H9 (cell line): ENCODE measurements at regions not wholly inside any gene's neighbourhood (a gene's known extent, or its start where the extent isn't known, plus 50 kb on each side); places are given as distances from the start of the nearest gene placed in this dataset.

ENCODE experiments used
- DNase-seq: peaks from one replicate; pipeline ENCODE4 v3.0.0-alpha.2; 2017
- H2AFZ ChIP-seq: one replicate; pipeline ENCODE4 v1.6.1; 2013; ENCODE audit warnings: mild to moderate bottlenecking, low read length, control low read depth, moderate library complexity
- H2AK5ac ChIP-seq: 2 replicates; pipeline ENCODE4 v1.6.1; 2013; ENCODE audit warnings: low read length, control low read depth, mixed read lengths; ENCODE audit not compliant: insufficient read length
- H2BK120ac ChIP-seq: one replicate; pipeline ENCODE4 v1.6.1; 2013; ENCODE audit warnings: low read depth, mild to moderate bottlenecking, low read length, control low read depth, inconsistent platforms; ENCODE audit not compliant: poor library complexity, severe bottlenecking
- H2BK12ac ChIP-seq: 2 replicates; pipeline ENCODE4 v1.6.1; 2013; ENCODE audit warnings: low read length, control low read depth, mixed read lengths, low read depth; ENCODE audit not compliant: insufficient read length
- H2BK15ac ChIP-seq: 2 replicates; pipeline ENCODE4 v1.6.1; 2013; ENCODE audit warnings: low read depth, low read length, control low read depth
- H2BK20ac ChIP-seq: one replicate; pipeline ENCODE4 v1.6.1; 2013; ENCODE audit warnings: low read depth, mild to moderate bottlenecking, low read length, control low read depth, inconsistent platforms; ENCODE audit not compliant: poor library complexity, severe bottlenecking
- H2BK5ac ChIP-seq: 2 replicates; pipeline ENCODE4 v1.6.1; 2013; ENCODE audit warnings: low read length, control low read depth, mixed read lengths; ENCODE audit not compliant: insufficient read length
- H3K14ac ChIP-seq: 2 replicates; pipeline ENCODE4 v1.6.1; 2013; ENCODE audit warnings: low read length, control low read depth; ENCODE audit not compliant: insufficient read depth
- H3K18ac ChIP-seq: 2 replicates; pipeline ENCODE4 v1.6.1; 2013; ENCODE audit warnings: low read depth, mild to moderate bottlenecking, mixed read lengths, low read length, control low read depth; ENCODE audit not compliant: insufficient read length
- H3K23ac ChIP-seq: 2 replicates; pipeline ENCODE4 v1.6.1; 2013; ENCODE audit warnings: low read length, control low read depth, mixed read lengths, low read depth; ENCODE audit not compliant: insufficient read length
- H3K23me2 ChIP-seq: 2 replicates; pipeline ENCODE4 v1.6.1; 2013; ENCODE audit warnings: low read depth, mild to moderate bottlenecking, mixed read lengths, low read length, control low read depth; ENCODE audit not compliant: insufficient read length, poor library complexity, severe bottlenecking
- H3K27ac ChIP-seq: 2 replicates; pipeline ENCODE4 v1.5.1; 2013; ENCODE audit warnings: low read length, control low read depth, mixed read lengths, low read depth; ENCODE audit not compliant: insufficient read length
- H3K27me3 ChIP-seq: 2 replicates; pipeline ENCODE4 v1.6.1; 2013; ENCODE audit warnings: low read length, control low read depth, inconsistent platforms; ENCODE audit not compliant: insufficient read depth
- H3K4ac ChIP-seq: 2 replicates; pipeline ENCODE4 v1.6.1; 2013; ENCODE audit warnings: low read depth, mild to moderate bottlenecking, control low read depth, inconsistent platforms, low read length, moderate library complexity
- H3K4me1 ChIP-seq: 2 replicates; pipeline ENCODE4 v1.6.1; 2013; ENCODE audit warnings: low read length, control low read depth, inconsistent platforms; ENCODE audit not compliant: insufficient read depth
- H3K4me2 ChIP-seq: 2 replicates; pipeline ENCODE4 v1.6.1; 2013; ENCODE audit warnings: low read length, control low read depth, mixed read lengths; ENCODE audit not compliant: insufficient read length, insufficient read depth
- H3K56ac ChIP-seq: 2 replicates; pipeline ENCODE4 v1.6.1; 2013; ENCODE audit warnings: low read depth, mild to moderate bottlenecking, mixed read lengths, low read length, control low read depth; ENCODE audit not compliant: insufficient read length
- H3K79me1 ChIP-seq: 2 replicates; pipeline ENCODE4 v1.6.1; 2013; ENCODE audit warnings: low read depth, mild to moderate bottlenecking, moderate library complexity, low read length, control low read depth, inconsistent platforms; ENCODE audit not compliant: insufficient read depth, poor library complexity, severe bottlenecking
- H3K79me2 ChIP-seq: 2 replicates; pipeline ENCODE4 v1.6.1; 2013; ENCODE audit warnings: low read length, control low read depth, inconsistent platforms; ENCODE audit not compliant: insufficient read depth
- H3K9ac ChIP-seq: 2 replicates; pipeline ENCODE4 v1.6.1; 2013; ENCODE audit warnings: low read length, control low read depth, mixed read lengths; ENCODE audit not compliant: insufficient read length; ENCODE audit errors: extremely low read depth
- H3K9me3 ChIP-seq: one replicate; pipeline ENCODE4 v1.6.1; 2013; ENCODE audit warnings: low read depth, low read length, inconsistent platforms; ENCODE audit not compliant: control insufficient read depth
- H3T11ph ChIP-seq: one replicate; pipeline ENCODE4 v1.6.1; 2013; ENCODE audit warnings: mild to moderate bottlenecking, low read length, control low read depth, inconsistent platforms
- H4K20me1 ChIP-seq: one replicate; pipeline ENCODE4 v1.6.1; 2013; ENCODE audit not compliant: control insufficient read depth, insufficient read length, insufficient read depth
- H4K5ac ChIP-seq: 2 replicates; pipeline ENCODE4 v1.6.1; 2013; ENCODE audit warnings: low read depth, mild to moderate bottlenecking, mixed read lengths, low read length, control low read depth; ENCODE audit not compliant: insufficient read length
- H4K8ac ChIP-seq: replicated peaks from 2 replicates; pipeline ENCODE4 v1.6.1; 2013; ENCODE audit warnings: low read length, control low read depth, mixed read lengths, low read depth; ENCODE audit not compliant: insufficient read length
- H4K91ac ChIP-seq: 2 replicates; pipeline ENCODE4 v1.6.1; 2013; ENCODE audit warnings: low read depth, mild to moderate bottlenecking, moderate library complexity, mixed read lengths, low read length, control low read depth; ENCODE audit not compliant: insufficient read length
- H3K27ac Mint-ChIP-seq, 3 experiments: 2 replicates in 2 of 3; 3 replicates in 1 of 3; pipeline ENCODE4 v1.8.0; 2020 to 2021; ENCODE audit warnings: mixed read lengths in 3 of 3, mild to moderate bottlenecking in 1 of 3, moderate library complexity in 1 of 3
- H3K27me3 Mint-ChIP-seq: 2 replicates; pipeline ENCODE4 v1.8.0; 2021; ENCODE audit warnings: low read depth, mild to moderate bottlenecking, moderate library complexity, mixed read lengths
- H3K36me3 Mint-ChIP-seq, 3 experiments: 2 replicates in 2 of 3; 3 replicates in 1 of 3; pipeline ENCODE4 v1.8.0; 2020 to 2021; ENCODE audit warnings: low read depth in 3 of 3, mixed read lengths in 3 of 3; ENCODE audit not compliant: insufficient read depth in 1 of 3
- H3K4me1 Mint-ChIP-seq, 2 experiments: 2 replicates each; pipeline ENCODE4 v1.8.0; 2020; ENCODE audit warnings: mixed read lengths in 2 of 2
- H3K4me3 Mint-ChIP-seq, 2 experiments: 2 replicates in 1 of 2; 3 replicates in 1 of 2; pipeline ENCODE4 v1.8.0; 2020 to 2021; ENCODE audit warnings: mild to moderate bottlenecking in 2 of 2, mixed read lengths in 2 of 2, moderate library complexity in 1 of 2
- H3K9me3 Mint-ChIP-seq, 2 experiments: 2 replicates in 1 of 2; 3 replicates in 1 of 2; pipeline ENCODE4 v1.8.0; 2020; ENCODE audit warnings: mild to moderate bottlenecking in 2 of 2, mixed read lengths in 2 of 2, moderate library complexity in 1 of 2
- CTCF ChIP-seq: fragments of 200-600 bp; sonication (generic); conservative IDR thresholded peaks from 3 replicates; pipeline ENCODE4 v1.8.0; 2021; ENCODE audit warnings: antibody characterized with exemption, mild to moderate bottlenecking
- WGBS: extraction: QIAGEN DNeasy Blood & Tissue Kit; methylation state at CpG from one replicate; pipeline ENCODE4 v1.1.7; 2013; ENCODE audit warnings: missing lambda C conversion rate, low lambda C conversion rate, mixed read lengths; ENCODE audit not compliant: insufficient read length; ENCODE audit errors: extremely low coverage; 5-methylcytosine and 5-hydroxymethylcytosine counted together

- Histone ChIP-seq H3K4me2 (no peak overlapping the region), H2BK15ac (no peak overlapping the region), H2BK5ac (no peak overlapping the region), H3K27ac (no peak overlapping the region), H3K9me3 (no peaks in the 10 kb centered on the region), H3K23ac (no peak overlapping the region), H4K20me1 (no peaks in the 10 kb centered on the region), H3K23me2 (no peaks in the 10 kb centered on the region), H3K4me1 (no peaks in the 10 kb centered on the region), H2AFZ (no peak overlapping the region), H3K79me2 (no peaks in the 10 kb centered on the region), H3K79me1 (no peaks in the 10 kb centered on the region), H2AK5ac (no peak overlapping the region), H4K8ac (no peak overlapping the region), H3K56ac (no peak overlapping the region), H3K18ac (no peak overlapping the region), H4K91ac (no peak overlapping the region), H2BK120ac (no peak overlapping the region), H3K9ac (no peak overlapping the region), H3K14ac (no peak overlapping the region), H3K4ac (no peak overlapping the region), H2BK12ac (no peak overlapping the region), H2BK20ac (no peak overlapping the region), H4K5ac (no peak overlapping the region), H3T11ph (no peak overlapping the region), H3K27me3 (no peaks in the 10 kb centered on the region)
- H3K9me3 Mint-ChIP-seq = no peaks in the 10 kb centered on the region; a peak in 1 of 5 replicates
- H3K36me3 Mint-ChIP-seq = no peaks in the 10 kb centered on the region
- H3K27me3 Mint-ChIP-seq = peaks cover 4% of the 10 kb centered on the region; the same call in 1 of the 2 replicates
- H3K4me1 Mint-ChIP-seq = no peaks in the 10 kb centered on the region
- H3K27ac Mint-ChIP-seq = no peak overlapping the region
- no CpG with 5 or more reads among the region's 6 CpGs for WGBS
- TF ChIP-seq CTCF = no peak
- no peak for DNase-seq
- H3K4me3 Mint-ChIP-seq = no peak overlapping the region
Measured at GRCh38 chr3:135779590-135780235, 185.8 kb upstream of the PPP2R3A start.
